ENCODE measurements at regions not wholly inside any gene's neighbourhood (a gene's known extent, or its start where the extent isn't known, plus 50 kb on each side); places are given as distances from the start of the nearest gene placed in this dataset.

DNA sequence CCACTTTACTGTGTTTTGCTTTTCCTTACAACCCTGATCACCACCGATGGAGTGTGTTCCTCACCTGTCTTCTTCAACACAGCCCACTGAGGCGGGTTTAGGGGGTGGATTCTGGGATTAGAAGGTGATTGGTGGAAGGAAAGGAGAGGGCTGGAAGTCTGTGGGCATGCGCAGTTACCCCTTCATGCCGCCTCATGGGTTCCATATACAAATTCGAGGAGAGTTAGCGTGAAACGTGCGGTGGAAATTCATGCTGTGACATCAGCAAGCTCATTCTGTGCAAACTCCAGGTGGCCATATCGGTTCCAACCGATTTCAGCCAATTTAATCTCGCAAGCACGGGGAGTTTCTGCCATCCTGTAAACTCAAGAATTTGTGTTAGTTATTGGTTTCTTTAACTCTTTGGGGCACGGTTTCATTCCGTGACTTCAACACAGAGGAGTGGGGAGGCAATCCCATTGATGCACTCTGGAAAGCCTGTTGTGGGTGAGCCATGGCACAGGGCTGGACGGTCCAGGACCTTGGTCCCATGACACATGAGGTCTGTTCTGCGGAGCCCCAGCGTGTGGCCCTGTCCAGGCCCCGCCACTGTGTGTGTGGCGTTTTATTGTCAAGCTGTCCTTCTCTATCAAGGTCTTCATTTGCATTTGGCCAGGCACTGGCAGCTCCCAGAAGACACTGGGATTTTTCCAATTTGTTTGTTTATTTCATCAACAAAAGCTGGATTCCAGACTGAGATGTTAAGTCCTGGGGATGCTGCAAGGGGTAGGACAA lies 482.8 kb upstream of the SULF2 start:
- no peak for TF ChIP-seq ATF1 (CRISPR knock-in tag; IDR thresholded peaks at IDR 0.05)
- TF ChIP-seq, protein P1, sequence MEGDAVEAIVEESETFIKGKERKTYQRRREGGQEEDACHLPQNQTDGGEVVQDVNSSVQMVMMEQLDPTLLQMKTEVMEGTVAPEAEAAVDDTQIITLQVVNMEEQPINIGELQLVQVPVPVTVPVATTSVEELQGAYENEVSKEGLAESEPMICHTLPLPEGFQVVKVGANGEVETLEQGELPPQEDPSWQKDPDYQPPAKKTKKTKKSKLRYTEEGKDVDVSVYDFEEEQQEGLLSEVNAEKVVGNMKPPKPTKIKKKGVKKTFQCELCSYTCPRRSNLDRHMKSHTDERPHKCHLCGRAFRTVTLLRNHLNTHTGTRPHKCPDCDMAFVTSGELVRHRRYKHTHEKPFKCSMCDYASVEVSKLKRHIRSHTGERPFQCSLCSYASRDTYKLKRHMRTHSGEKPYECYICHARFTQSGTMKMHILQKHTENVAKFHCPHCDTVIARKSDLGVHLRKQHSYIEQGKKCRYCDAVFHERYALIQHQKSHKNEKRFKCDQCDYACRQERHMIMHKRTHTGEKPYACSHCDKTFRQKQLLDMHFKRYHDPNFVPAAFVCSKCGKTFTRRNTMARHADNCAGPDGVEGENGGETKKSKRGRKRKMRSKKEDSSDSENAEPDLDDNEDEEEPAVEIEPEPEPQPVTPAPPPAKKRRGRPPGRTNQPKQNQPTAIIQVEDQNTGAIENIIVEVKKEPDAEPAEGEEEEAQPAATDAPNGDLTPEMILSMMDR (IDR thresholded peaks at IDR 0.05) = no peak
- TF ChIP-seq ELF4 (CRISPR knock-in tag; IDR thresholded peaks at IDR 0.05; ENCODE audit: low read depth) = no peak
- no peak for TF ChIP-seq NR1H2 (CRISPR knock-in tag; IDR thresholded peaks at IDR 0.05)
- TF ChIP-seq, protein P2, sequence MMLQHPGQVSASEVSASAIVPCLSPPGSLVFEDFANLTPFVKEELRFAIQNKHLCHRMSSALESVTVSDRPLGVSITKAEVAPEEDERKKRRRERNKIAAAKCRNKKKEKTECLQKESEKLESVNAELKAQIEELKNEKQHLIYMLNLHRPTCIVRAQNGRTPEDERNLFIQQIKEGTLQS (CRISPR knock-in tag; conservative IDR thresholded peaks at IDR 0.05) = no peak
- no peak for TF ChIP-seq CBFB (CRISPR knock-in tag; IDR thresholded peaks at IDR 0.05; ENCODE audit: low read depth)
- no peak for TF ChIP-seq FOXK1 (CRISPR knock-in tag; IDR thresholded peaks at IDR 0.05)
- TF ChIP-seq TEAD4 (CRISPR knock-in tag; IDR thresholded peaks at IDR 0.05) = no peak
